GM19397 (cell line): ENCODE measurements at regions not wholly inside any gene's neighbourhood (a gene's known extent, or its start where the extent isn't known, plus 50 kb on each side); places are given as distances from the start of the nearest gene placed in this dataset.
"Not testable (repeated sequence)": the region's sequence is repeated elsewhere in the genome, so short reads cannot be mapped to it uniquely, and the experiment has no call there.

Experiments
- ATAC-seq: cut with Tn5 transposase; IDR thresholded peaks from one replicate; pipeline ENCODE4 v1.9.1; 2021; ENCODE audit warnings: mild to moderate bottlenecking, moderate library complexity; ENCODE audit not compliant: unreplicated experiment

GRCh38 chr5:2094616-2094995 lies 211.9 kb upstream of the IRX4 start:
- ATAC-seq: no peak

DNA sequence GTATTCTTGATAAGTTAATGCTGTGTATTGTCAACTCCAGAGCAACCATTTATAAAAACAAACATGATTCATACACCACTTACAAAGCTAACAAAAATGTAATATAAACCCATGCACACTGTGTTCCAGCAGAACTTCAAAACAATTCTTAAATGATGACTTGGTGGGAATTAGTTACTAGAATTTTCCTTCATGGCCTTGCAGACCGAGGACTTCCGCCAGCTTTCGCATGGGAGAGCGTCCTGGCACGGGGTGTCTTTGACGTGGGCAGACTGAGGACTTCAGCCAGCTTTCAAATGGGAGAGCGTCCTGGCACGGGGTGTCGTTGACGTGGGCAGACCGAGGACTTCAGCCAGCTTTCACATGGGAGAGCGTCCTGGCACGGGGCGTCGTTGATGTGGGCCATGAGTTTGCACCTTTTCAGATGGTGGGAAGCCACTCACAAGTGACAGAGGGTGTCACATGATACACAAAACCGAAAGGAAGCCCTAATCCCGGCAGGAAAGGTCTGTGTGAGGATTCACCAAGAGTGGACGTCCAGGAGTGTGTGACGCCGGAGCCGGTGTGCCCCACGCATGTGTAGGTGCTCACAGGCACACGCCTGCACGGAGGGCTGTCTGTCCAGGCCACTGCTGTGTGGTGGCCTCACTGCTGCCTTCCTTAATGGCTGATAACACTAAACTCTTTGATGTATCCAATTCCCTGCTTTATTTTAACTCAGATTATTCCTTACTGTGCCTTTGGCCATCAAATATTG lies 211.3 kb upstream of the IRX4 start:
- ATAC-seq: no peak

DNA sequence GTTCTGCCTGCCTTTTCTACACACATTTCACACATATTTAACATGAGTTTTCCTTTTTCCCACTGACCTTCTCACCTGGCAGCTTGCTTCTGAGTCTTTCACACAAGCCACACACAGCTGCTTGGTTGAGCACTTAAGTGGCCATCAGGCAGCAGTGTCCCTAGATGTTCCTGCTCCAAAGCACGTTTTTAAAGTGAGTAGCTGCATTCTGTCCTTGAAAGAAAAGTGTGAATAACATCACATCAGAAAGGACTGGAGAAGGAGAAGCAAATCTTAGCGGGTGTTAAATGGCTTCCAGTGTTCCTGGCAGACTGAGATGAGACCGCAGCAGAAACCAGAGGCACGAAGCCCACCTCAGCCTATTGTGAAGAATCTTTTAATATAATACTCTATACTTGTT lies 209.2 kb upstream of the IRX4 start:
- ATAC-seq: no peak

DNA sequence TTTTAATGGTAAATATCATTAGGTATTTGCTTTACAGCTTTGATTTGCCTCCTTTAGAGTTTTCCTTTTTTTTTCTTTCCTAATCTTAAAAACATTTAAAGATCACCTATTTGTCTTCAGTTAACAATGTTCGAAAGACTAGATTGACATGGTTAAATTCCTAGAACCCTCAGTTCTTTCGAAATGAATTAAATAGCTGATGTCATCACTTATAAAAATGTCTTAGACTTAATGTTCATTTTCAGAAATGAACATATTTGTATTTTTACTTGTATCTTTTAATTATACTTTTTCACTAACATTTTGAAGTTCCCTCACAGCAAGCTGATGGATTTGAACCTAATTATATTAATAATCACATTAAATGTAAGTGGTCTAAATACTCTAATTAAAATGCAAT lies 205.3 kb upstream of the IRX4 start:
- no peak for ATAC-seq

GRCh38 chr5:2075365-2075764 lies 192.6 kb upstream of the IRX4 start:
- no peak for ATAC-seq

GRCh38 chr5:2071562-2071961 lies 188.8 kb upstream of the IRX4 start:
- no peak for ATAC-seq

GRCh38 chr5:2070787-2071186 lies 188.1 kb upstream of the IRX4 start:
- not testable (repeated sequence) for ATAC-seq

DNA sequence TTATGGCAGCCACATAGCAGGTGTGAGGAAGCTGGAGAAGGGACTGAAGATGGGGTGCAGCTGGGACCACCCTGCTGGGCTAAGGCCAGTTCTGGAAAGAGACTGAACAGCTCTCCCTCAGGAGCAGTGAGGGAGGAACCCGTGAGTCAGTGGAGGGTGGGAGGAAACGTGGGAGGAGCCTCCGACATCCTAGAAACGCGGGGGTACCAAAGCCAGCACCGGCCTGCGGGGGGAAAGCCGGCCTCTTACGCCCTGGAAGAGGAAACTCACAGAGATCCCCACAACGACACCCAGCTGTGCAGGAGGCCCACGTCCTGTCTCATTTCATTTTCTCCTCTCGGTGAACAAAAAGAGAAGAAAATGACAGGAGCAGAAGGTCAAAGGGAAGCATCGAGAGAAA lies 185.8 kb upstream of the IRX4 start:
- no peak for ATAC-seq

DNA sequence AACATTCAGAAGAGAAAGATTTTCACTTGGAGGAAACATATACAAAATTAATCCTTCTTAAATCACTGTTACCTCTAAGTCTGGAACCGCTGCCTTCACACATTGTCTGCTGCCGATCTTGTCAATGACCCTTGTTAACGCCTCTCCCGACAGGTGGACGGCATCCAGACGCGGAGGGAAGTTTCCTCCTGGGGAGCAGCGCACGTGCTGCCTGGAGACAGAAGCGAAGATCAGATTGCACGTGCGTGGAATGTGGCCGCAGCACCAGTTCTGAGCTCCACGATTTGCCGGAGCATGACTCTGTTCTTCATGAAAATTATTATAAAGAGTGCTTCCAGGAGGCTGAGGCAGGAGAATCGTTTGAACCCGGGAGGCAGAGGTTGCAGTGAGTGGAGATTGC lies 183.6 kb upstream of the IRX4 start:
- ATAC-seq: no peak

GRCh38 chr5:2063380-2063779 lies 180.7 kb upstream of the IRX4 start:
- not testable (repeated sequence) for ATAC-seq

- no peak for ATAC-seq
These were observed 170.0 kb upstream of the IRX4 start for GRCh38 chr5:2052687-2053086.

DNA sequence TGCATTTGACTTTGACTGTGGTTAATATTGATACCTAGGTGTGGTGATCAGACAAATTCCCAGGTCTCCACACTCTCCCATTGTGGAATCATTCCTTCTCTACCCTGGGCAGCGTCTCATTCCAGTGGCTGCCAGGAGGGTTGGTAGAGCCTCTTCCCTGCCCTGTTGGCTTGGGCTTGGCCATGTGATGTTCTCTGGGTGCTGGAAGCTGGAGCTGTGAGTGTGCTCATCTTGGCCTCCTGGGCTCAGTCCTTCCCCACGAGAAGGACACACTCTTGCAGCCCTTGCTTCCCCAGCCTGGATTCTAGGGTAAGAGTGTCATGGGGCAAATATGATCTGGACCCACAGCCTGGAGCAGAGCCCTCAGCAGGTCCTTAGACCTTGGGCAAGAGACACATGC lies 167.2 kb upstream of the IRX4 start:
- ATAC-seq: no peak

- no peak for ATAC-seq
These were observed 165.9 kb upstream of the IRX4 start for GRCh38 chr5:2048664-2049063.

- no peak for ATAC-seq
These were observed 164.7 kb upstream of the IRX4 start for GRCh38 chr5:2047341-2047927.

DNA sequence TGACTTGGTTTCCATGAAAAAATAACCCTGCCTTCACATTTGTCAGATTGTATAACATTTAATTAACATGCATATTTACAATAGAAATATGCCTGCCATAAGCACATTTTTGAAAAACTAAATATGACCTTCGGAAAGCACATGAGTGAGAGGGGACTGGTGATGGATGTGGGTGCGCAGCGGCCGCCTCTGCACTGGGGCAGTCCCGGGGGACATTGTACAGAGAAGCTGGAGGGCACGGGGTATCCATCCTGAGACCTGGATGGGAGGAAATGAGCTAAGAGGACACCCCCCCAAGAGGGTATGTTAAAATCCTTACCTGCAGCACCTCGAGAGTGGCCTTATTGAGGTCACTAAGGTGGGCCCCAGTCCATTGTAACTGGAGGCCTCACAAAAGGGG lies 161.3 kb upstream of the IRX4 start:
- ATAC-seq: no peak

DNA sequence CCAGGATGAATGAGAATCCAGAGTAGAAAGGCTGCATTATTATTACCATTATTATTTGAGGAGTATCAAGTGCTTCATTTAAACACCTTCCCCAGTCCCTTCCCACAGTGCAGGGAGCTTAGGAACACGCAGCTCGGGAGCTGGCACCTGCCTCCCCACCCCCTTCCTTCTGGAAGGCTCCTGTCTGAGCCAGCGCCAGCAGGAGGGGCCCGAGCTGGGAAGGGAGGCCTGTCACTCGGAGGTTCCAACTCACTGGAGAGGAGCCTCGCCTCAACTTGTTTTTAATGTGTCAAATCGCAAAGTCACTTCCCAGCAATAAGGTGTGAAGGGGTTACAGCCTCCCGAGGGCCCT lies 156.4 kb upstream of the IRX4 start:
- no peak for ATAC-seq

GRCh38 chr5:2038321-2039179 lies 155.8 kb upstream of the IRX4 start:
- ATAC-seq: peak; percentile 97

- no peak for ATAC-seq
These were observed 154.2 kb upstream of the IRX4 start for GRCh38 chr5:2036885-2037284.

GRCh38 chr5:2032432-2032831 lies 149.7 kb upstream of the IRX4 start:
- no peak for ATAC-seq

DNA sequence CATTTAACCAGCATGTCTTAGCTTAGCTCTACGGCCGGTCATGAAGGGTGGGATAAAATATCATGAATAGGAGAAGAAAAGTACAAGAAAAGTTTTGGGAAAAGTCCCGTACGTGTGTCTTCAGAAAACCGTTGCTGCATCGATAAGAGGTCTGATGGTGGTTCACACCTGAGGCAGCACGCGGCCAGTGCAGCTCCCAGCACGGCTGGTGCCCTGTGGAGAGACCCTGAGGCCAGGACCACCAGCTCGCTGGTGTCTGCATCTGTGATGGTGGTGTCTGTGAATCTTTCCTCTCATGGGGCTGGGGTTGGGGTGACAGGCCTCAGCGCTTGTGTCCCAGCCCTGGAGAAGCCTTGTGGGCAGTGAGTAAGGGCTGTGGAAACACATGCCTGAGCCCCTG lies 148.9 kb upstream of the IRX4 start:
- ATAC-seq: no peak

DNA sequence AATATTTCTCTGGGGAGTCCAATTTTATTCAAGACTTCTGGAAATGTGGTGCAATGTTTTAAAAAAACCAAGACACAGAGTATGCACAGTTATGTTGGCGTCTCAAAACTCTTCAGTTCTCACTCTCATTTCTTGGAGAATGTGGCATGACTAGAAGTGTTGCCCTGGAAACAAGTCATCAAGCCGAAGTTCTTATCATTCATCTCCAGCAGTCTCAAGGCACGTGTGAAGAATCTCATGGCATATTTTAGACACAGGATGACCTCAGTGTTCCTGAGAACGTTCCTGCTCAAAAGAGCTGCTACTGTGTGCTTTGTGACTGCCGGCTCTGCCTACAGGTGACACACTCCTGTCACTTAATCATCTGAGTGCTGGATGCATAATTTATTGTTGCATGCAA lies 147.4 kb upstream of the IRX4 start:
- ATAC-seq: no peak

DNA sequence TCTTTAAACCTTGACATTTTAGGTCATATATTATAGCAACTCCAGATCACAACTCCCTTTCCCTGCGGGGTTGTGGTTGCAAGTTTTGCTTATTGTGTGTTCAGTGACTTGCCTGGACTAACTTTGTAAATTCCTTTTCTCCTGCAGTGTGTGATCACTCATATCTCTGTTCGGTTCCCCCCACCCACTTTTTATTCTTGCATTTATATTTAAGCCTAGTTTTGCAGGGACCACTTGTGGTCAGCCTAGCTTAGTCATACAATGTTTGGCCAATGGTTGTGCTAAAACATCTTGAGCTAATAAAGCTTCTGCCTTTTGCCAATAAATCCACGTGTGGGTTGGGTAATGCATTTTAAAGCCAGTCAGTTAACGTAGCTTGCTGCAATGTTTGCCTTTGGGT lies 146.5 kb upstream of the IRX4 start:
- ATAC-seq: no peak
